Brain microvascular endothelial cell (primary cell): ENCODE measurements at regions not wholly inside any gene's neighbourhood (a gene's known extent, or its start where the extent isn't known, plus 50 kb on each side); places are given as distances from the start of the nearest gene placed in this dataset.

Experiments
- DNase-seq: peaks from one replicate; pipeline ENCODE4 v3.0.0-alpha.2; 2020
- H3K27ac ChIP-seq: fragments of 250-450 bp; sonication (Bioruptor Pico); 2 replicates; pipeline ENCODE4 v1.5.1; 2020; ENCODE audit warnings: mild to moderate bottlenecking, moderate library complexity
- H3K27me3 ChIP-seq: fragments of 250-450 bp; sonication (Bioruptor Pico); replicated peaks from 2 replicates; pipeline ENCODE4 v1.5.1; 2020; ENCODE audit warnings: mild to moderate bottlenecking
- H3K36me3 ChIP-seq: fragments of 250-450 bp; sonication (Bioruptor Pico); replicated peaks from 2 replicates; pipeline ENCODE4 v1.5.1; 2020; ENCODE audit warnings: mild to moderate bottlenecking
- H3K4me3 ChIP-seq: 2 replicates; pipeline ENCODE4 v1.5.1; 2011; ENCODE audit warnings: low read depth, mild to moderate bottlenecking, control low read depth, low read length, moderate library complexity
- in situ Hi-C: cut with HindIII; loops from 2 replicates; pipeline ENCODE4 v1.10.0; 2017; ENCODE audit warnings: low sequenced_read_pairs, low pct_ligation_motif_present
- TF ChIP-seq, protein P1 (sequence below): IDR thresholded peaks from 2 replicates; pipeline ENCODE4 v1.5.1; 2011; ENCODE audit warnings: low read depth, mild to moderate bottlenecking, moderate library complexity, low read length, control low read depth, inconsistent platforms; ENCODE audit errors: missing control alignments

DNA sequence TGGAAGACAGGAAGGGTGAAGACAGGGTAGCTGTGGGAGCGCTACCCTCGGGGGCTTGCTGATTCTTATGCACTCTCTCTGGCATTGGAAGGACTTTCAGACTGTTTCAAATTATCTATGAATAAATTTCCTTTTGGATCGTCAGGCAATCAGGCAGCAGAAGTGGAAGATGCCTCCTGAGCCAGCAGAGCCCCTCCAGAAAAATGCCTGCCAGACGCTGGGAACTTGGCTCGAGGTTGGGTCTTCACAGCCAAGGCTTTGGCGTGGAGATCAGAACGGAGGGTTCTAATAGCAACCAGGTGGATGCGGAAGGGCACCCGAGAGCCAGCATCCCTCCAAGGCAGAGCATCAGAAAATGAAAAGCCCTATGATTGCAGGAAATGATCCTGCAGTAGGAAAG, 119.2 kb upstream of the RFLNA start:
- TF ChIP-seq, protein P1, sequence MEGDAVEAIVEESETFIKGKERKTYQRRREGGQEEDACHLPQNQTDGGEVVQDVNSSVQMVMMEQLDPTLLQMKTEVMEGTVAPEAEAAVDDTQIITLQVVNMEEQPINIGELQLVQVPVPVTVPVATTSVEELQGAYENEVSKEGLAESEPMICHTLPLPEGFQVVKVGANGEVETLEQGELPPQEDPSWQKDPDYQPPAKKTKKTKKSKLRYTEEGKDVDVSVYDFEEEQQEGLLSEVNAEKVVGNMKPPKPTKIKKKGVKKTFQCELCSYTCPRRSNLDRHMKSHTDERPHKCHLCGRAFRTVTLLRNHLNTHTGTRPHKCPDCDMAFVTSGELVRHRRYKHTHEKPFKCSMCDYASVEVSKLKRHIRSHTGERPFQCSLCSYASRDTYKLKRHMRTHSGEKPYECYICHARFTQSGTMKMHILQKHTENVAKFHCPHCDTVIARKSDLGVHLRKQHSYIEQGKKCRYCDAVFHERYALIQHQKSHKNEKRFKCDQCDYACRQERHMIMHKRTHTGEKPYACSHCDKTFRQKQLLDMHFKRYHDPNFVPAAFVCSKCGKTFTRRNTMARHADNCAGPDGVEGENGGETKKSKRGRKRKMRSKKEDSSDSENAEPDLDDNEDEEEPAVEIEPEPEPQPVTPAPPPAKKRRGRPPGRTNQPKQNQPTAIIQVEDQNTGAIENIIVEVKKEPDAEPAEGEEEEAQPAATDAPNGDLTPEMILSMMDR = no peak
- H3K27ac ChIP-seq = no peak overlapping the region
- no peaks in the 10 kb centered on the region for H3K27me3 ChIP-seq
- in situ Hi-C loops = no loop called here
- H3K36me3 ChIP-seq = no peaks in the 10 kb centered on the region
- DNase-seq = no peak
- H3K4me3 ChIP-seq = no peak overlapping the region

DNA sequence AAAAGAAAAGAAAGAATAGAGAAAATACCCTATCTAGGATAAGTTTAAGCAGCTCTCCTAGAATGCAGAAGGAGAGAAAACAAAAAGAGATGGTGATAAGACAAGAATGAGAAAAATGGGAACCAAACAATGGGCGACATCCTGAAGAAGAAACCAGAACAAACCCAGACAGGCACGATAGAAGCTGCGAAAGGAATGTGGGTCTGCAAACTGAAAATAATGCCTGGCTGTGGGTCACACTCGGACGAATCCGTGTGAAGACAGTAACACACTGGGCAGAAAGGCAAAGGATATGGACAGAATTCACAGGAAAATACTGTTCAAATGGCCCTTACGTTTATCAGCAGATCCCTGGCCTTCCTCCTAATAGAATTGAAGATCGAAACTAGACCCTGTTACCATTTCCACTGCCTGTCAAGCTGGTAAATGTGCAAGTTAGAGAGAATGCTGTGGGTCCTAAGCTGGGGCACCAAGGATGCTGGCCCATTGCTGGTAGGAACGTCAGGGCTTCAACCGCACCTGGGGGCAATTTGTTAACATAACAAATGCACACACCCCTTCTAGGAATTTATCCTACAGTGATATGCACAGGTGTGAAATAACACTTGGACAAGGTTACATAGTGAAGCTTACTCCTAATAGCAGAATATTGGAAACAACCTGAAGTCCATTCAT, 117.5 kb upstream of the RFLNA start:
- H3K27ac ChIP-seq = no peak overlapping the region
- TF ChIP-seq, protein P1 = no peak
- in situ Hi-C loops = no loop called here
- H3K27me3 ChIP-seq = no peaks in the 10 kb centered on the region
- DNase-seq = no peak
- no peak overlapping the region for H3K4me3 ChIP-seq
- no peaks in the 10 kb centered on the region for H3K36me3 ChIP-seq

DNA sequence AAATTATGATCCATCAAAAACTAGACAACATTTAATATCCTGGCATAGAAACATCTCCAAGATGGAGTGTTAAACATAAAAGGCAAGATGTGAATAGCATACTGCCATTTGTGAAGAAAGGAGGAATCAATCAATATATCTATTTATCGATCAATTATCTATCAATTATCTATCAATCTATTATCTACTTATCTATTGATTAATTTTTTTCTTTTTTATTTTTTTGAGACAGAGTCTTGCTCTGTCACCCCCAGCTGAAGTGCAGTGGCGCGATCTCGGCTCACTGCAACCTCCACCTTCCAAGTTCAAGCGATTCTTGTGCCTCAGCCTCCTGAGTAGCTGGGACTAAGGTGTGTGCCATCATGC, 117.0 kb upstream of the RFLNA start:
- no peaks in the 10 kb centered on the region for H3K27me3 ChIP-seq
- TF ChIP-seq, protein P1 = no peak
- H3K4me3 ChIP-seq = no peak overlapping the region
- in situ Hi-C loops = no loop called here
- DNase-seq = no peak
- no peak overlapping the region for H3K27ac ChIP-seq
- H3K36me3 ChIP-seq = no peaks in the 10 kb centered on the region

DNA sequence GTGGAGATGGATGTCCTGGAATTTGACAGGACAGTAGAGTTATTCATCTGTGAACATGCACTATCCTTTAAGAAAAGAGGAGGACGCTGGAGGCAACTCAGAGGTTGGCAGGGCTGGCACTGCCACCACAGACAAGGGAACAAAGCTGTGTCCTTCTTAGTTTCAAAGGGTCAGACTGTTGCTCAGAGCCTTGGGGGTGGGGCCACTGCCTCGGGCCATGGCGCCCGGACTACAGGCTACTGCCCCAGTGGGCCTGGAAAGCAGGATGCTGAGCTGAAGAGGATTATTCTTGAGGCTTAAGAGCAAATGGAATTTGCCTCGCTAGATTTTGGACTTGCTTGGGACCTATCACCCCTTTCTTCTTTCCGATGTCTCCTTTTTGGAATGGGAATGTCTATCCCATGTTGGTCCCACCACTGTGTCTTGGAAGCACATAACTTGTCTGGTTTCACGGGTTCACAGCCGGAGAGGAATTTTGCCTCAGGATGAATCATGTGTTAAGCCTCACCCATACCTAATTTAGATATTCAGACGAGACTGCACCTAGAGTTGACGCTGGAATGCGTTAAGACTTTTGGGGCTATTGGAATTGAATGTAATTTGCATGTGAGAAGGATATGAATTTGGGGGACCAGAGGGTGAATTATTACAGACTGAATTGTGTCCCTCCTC, 114.8 kb upstream of the RFLNA start:
- Histone ChIP-seq H3K4me3 (no peak overlapping the region), H3K36me3 (no peaks in the 10 kb centered on the region), H3K27me3 (no peaks in the 10 kb centered on the region), H3K27ac (no peak overlapping the region)
- DNase-seq = no peak
- TF ChIP-seq, protein P1 = no peak
- in situ Hi-C loops = no loop called here

DNA sequence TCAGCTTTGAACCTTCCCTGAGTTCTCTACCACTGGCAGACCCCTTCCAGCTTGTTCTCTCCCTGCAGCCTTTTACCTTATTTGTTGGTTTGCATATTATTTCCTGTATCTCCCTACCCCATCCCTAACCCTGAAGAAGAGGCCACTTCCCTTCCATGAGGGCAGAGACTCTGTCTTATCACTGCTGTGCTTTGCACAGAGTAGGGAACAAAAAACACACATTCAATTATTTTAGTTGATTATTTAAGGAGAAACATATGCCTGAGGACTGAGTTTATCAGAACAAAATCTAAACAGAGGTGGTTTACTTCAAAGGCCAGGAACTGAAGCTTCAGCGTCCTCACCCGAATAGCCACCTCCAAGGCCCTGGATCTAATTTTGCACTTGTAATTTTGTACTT, 111.7 kb upstream of the RFLNA start:
- H3K4me3 ChIP-seq = no peak overlapping the region
- in situ Hi-C loops = no loop called here
- H3K27me3 ChIP-seq = no peaks in the 10 kb centered on the region
- TF ChIP-seq, protein P1 = no peak
- no peaks in the 10 kb centered on the region for H3K36me3 ChIP-seq
- H3K27ac ChIP-seq = no peak overlapping the region
- no peak for DNase-seq
